ENCODE measurements at regions not wholly inside any gene's neighbourhood (a gene's known extent, or its start where the extent isn't known, plus 50 kb on each side); places are given as distances from the start of the nearest gene placed in this dataset.

DNA sequence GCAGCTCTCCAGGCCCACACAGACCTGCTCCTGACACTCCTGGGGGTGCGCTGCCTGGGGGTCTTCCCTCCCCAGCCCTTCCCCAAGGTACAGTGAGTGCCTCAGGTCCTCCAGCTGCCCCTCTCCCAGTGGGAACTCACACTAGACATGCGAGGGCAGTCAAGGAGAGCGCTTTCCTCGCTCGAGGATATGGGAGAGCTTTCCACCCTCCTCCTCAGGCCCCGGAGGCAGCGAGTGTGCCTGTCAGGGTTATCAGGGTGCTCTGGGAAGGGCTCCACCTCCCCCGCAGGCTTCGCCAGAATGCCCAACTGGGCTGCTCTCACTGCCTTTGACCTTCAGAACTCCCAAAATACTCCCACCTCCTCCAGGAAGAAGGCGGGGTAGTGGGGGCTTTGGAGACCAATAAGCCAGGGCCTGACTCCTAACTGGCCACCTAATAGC lies 85.7 kb upstream of the LAPTM4A start:
- Mint-ChIP-seq H3K9me3 (no peaks in the 10 kb centered on the region), H3K27ac (no peak overlapping the region), H3K4me1 (peaks cover 33% of the 10 kb centered on the region), H3K27me3 (ENCODE audit: low read depth) (peaks cover 3% of the 10 kb centered on the region; the same call in 1 of the 2 replicates), H3K36me3 (no peaks in the 10 kb centered on the region), H3K4me3 (no peak overlapping the region)
- TF ChIP-seq IRF1 (CRISPR knock-in tag; IDR thresholded peaks at IDR 0.05) (no peak), ESRRA (CRISPR knock-in tag; IDR thresholded peaks at IDR 0.05; ENCODE audit: borderline replicate concordance) (0 out of 2 replicates have a peak, but pooled peaks have one; percentile 32)
- DNase-seq (ENCODE audit: low spot score) (no peak), ATAC-seq (no peak)
- POLR2A ChIA-PET, result interaction anchor here (0.7 kb wide), 1 partner anchor 27 kb away, joined by 3 read pairs; no protein-coding TSS in a partner anchor
- CTCF ChIA-PET, result interaction anchor here (0.8 to 5.8 kb wide), 6 partner anchors 27 to 95 kb away, joined by 3 to 59 read pairs (median 4); partner anchors contain the start of gene SDC1

DNA sequence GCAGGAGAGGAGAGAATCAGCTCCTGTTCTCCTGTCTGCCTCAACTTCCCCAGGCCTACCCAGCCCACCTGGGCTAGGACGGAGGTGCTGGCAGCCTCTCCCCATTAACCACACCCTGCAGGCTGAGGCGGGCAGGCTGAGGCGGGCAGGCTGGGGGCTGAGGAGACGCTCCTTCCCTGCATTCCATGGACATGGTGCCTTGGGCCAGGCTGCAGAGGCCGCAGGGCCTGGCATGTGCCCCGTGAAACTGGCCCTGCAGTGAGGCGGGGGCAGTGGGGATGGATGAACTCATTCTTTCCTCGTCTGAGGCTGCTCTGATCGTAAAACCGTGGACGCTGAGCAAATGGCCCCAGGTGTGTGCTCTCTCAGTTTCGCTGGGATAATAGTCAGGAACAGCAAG lies 84.7 kb upstream of the LAPTM4A start:
- H3K9me3 Mint-ChIP-seq, result no peaks in the 10 kb centered on the region
- DNase-seq (ENCODE audit: low spot score) (no peak), ATAC-seq (no peak)
- peaks cover 36% of the 10 kb centered on the region for H3K4me1 Mint-ChIP-seq
- peaks cover 3% of the 10 kb centered on the region; the same call in 1 of the 2 replicates for H3K27me3 Mint-ChIP-seq (ENCODE audit: low read depth)
- H3K4me3 Mint-ChIP-seq, result no peak overlapping the region
- no peak overlapping the region for H3K27ac Mint-ChIP-seq
- POLR2A ChIA-PET, result interaction anchor here (1.2 kb wide), 1 partner anchor 89 kb away, joined by 3 read pairs; the partner anchor contains the start of gene SDC1
- TF ChIP-seq, protein P1, sequence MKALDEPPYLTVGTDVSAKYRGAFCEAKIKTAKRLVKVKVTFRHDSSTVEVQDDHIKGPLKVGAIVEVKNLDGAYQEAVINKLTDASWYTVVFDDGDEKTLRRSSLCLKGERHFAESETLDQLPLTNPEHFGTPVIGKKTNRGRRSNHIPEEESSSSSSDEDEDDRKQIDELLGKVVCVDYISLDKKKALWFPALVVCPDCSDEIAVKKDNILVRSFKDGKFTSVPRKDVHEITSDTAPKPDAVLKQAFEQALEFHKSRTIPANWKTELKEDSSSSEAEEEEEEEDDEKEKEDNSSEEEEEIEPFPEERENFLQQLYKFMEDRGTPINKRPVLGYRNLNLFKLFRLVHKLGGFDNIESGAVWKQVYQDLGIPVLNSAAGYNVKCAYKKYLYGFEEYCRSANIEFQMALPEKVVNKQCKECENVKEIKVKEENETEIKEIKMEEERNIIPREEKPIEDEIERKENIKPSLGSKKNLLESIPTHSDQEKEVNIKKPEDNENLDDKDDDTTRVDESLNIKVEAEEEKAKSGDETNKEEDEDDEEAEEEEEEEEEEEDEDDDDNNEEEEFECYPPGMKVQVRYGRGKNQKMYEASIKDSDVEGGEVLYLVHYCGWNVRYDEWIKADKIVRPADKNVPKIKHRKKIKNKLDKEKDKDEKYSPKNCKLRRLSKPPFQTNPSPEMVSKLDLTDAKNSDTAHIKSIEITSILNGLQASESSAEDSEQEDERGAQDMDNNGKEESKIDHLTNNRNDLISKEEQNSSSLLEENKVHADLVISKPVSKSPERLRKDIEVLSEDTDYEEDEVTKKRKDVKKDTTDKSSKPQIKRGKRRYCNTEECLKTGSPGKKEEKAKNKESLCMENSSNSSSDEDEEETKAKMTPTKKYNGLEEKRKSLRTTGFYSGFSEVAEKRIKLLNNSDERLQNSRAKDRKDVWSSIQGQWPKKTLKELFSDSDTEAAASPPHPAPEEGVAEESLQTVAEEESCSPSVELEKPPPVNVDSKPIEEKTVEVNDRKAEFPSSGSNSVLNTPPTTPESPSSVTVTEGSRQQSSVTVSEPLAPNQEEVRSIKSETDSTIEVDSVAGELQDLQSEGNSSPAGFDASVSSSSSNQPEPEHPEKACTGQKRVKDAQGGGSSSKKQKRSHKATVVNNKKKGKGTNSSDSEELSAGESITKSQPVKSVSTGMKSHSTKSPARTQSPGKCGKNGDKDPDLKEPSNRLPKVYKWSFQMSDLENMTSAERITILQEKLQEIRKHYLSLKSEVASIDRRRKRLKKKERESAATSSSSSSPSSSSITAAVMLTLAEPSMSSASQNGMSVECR (CRISPR knock-in tag; IDR thresholded peaks at IDR 0.05; ENCODE audit: borderline replicate concordance), result no peak
- 0 out of 2 replicates have a peak, but pooled peaks have one; percentile 26 for TF ChIP-seq ZNF121 (CRISPR knock-in tag; IDR thresholded peaks at IDR 0.05)
- no peaks in the 10 kb centered on the region for H3K36me3 Mint-ChIP-seq
- CTCF ChIA-PET, result interaction anchor here (0.6 to 5.8 kb wide), 22 partner anchors 9 to 106 kb away, joined by 3 to 59 read pairs (median 4); partner anchors contain the start of gene SDC1

- peak; percentile 82 for DNase-seq (ENCODE audit: low spot score)
- Mint-ChIP-seq H3K27ac (no peak overlapping the region), H3K36me3 (no peaks in the 10 kb centered on the region), H3K9me3 (no peaks in the 10 kb centered on the region), H3K4me3 (no peak overlapping the region), H3K27me3 (ENCODE audit: low read depth) (peaks cover 3% of the 10 kb centered on the region; the same call in 1 of the 2 replicates), H3K4me1 (peaks cover 37% of the 10 kb centered on the region)
- ChIA-PET POLR2A (interaction anchor here (1.2 kb wide), 1 partner anchor 90 kb away, joined by 3 read pairs; the partner anchor contains the start of gene SDC1), CTCF (interaction anchor here (0.5 to 5.8 kb wide), 25 partner anchors 9 to 1051 kb away, joined by 3 to 59 read pairs (median 4); partner anchors contain the start of gene SDC1)
- peak; percentile 87 for ATAC-seq
- TF ChIP-seq MLX (CRISPR knock-in tag; IDR thresholded peaks at IDR 0.05) (no peak), FOXP1 (CRISPR knock-in tag; IDR thresholded peaks at IDR 0.05; ENCODE audit: borderline replicate concordance) (no peak), PRRX2 (CRISPR knock-in tag; IDR thresholded peaks at IDR 0.05) (no peak), ZNF121 (CRISPR knock-in tag; IDR thresholded peaks at IDR 0.05) (no peak), ZNF219 (CRISPR knock-in tag; IDR thresholded peaks at IDR 0.05; ENCODE audit: borderline replicate concordance) (no peak), CBFB (CRISPR knock-in tag; IDR thresholded peaks at IDR 0.05; ENCODE audit: low read depth) (no peak), ESRRA (CRISPR knock-in tag; IDR thresholded peaks at IDR 0.05; ENCODE audit: borderline replicate concordance) (peak; percentile 100), FOXK1 (CRISPR knock-in tag; IDR thresholded peaks at IDR 0.05) (no peak), ZNF138 (CRISPR knock-in tag; conservative IDR thresholded peaks at IDR 0.05) (no peak), NFATC4 (CRISPR knock-in tag; IDR thresholded peaks at IDR 0.05) (no peak), ETV6 (CRISPR knock-in tag; IDR thresholded peaks at IDR 0.05) (no peak), KAT7 (CRISPR knock-in tag; IDR thresholded peaks at IDR 0.05; ENCODE audit: borderline replicate concordance) (no peak), CREB1 (CRISPR knock-in tag; IDR thresholded peaks at IDR 0.05) (no peak), CREM (CRISPR knock-in tag; IDR thresholded peaks at IDR 0.05) (no peak), STAT6 (CRISPR knock-in tag; conservative IDR thresholded peaks at IDR 0.05; ENCODE audit: low read depth) (no peak), MYBL2 (CRISPR knock-in tag; IDR thresholded peaks at IDR 0.05) (no peak)
- TF ChIP-seq, protein P1 (CRISPR knock-in tag; IDR thresholded peaks at IDR 0.05; ENCODE audit: borderline replicate concordance), result no peak
Measured at GRCh38 chr2:20135631-20136050, 84.2 kb upstream of the LAPTM4A start.
